ENCODE measurements at regions not wholly inside any gene's neighbourhood (a gene's known extent, or its start where the extent isn't known, plus 50 kb on each side); places are given as distances from the start of the nearest gene placed in this dataset.
"Not testable (repeated sequence)": the region's sequence is repeated elsewhere in the genome, so short reads cannot be mapped to it uniquely, and the experiment has no call there.

DNA sequence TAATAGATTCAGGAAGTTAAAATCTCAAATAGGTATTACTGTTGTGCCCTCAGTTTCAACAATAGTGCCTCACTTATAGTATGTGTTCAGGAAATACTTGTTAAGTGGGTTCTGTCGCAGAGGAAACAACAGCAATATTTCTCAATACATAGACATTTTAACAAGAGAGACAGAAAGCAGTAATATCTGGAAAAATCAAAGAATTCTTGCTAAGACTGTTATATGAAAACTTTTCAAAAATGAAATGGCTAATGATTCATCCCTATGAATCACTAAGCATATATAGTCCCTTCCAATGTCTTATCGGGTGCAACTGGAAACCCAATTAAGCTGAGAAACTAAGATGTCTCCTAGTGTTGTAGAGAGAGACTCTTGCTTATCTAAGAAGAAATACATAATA lies 668.9 kb downstream of the TFAP2A start:
- Histone ChIP-seq H3K4me3 (ENCODE audit: low read depth, low read length, poor library complexity, severe bottlenecking) (no peak overlapping the region), H3K27ac (ENCODE audit: low read depth, low read length, poor library complexity, severe bottlenecking) (no peak overlapping the region), H3K27me3 (replicated peaks; ENCODE audit: insufficient read depth, low read depth, low read length, poor library complexity) (no peaks in the 10 kb centered on the region), H3K9me3 (ENCODE audit: low read depth, low read length, poor library complexity, severe bottlenecking) (no peaks in the 10 kb centered on the region), H3K4me1 (ENCODE audit: insufficient read depth, low read length, poor library complexity, severe bottlenecking) (no peaks in the 10 kb centered on the region), H3K36me3 (ENCODE audit: insufficient read depth, low read length, poor library complexity, severe bottlenecking) (no peaks in the 10 kb centered on the region)
- peak; percentile 10 for DNase-seq (ENCODE audit: low spot score)
- TF ChIP-seq EZH2 (IDR thresholded peaks at IDR 0.05; ENCODE audit: borderline replicate concordance, low read depth, low read length, poor library complexity, severe bottlenecking), result no peak
- TF ChIP-seq, protein P1, sequence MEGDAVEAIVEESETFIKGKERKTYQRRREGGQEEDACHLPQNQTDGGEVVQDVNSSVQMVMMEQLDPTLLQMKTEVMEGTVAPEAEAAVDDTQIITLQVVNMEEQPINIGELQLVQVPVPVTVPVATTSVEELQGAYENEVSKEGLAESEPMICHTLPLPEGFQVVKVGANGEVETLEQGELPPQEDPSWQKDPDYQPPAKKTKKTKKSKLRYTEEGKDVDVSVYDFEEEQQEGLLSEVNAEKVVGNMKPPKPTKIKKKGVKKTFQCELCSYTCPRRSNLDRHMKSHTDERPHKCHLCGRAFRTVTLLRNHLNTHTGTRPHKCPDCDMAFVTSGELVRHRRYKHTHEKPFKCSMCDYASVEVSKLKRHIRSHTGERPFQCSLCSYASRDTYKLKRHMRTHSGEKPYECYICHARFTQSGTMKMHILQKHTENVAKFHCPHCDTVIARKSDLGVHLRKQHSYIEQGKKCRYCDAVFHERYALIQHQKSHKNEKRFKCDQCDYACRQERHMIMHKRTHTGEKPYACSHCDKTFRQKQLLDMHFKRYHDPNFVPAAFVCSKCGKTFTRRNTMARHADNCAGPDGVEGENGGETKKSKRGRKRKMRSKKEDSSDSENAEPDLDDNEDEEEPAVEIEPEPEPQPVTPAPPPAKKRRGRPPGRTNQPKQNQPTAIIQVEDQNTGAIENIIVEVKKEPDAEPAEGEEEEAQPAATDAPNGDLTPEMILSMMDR (conservative IDR thresholded peaks at IDR 0.05; ENCODE audit: low read depth, low read length), result no peak
- ChIA-PET POLR2A (ENCODE audit: low non-redundant PET) (no interaction called here), CTCF (no interaction called here)
- intact Hi-C loops (cut with micrococcal nuclease; ENCODE audit: unreplicated experiment), result no loop called here
- BruUV-seq (replicated peaks), result no TSS peak

DNA sequence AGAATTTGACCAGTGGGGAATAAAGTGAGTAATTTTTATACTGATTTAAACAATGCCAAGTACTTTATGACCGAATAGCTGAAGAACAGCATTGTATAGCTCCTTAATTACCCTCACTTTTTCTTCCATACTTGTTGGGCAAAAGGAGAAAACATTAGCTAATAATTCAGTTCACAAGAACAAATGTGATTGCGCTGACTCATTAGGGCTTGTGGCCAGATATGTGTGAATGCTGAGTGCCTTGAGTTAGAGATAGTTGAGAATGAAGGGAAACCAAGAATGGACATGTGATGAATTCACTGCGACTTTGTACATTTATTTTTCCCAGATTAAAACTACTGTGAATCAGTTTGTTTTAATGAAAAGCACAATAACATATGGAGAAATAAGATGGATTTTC lies 669.4 kb downstream of the TFAP2A start:
- ChIA-PET POLR2A (ENCODE audit: low non-redundant PET) (no interaction called here), CTCF (no interaction called here)
- Histone ChIP-seq H3K27me3 (replicated peaks; ENCODE audit: insufficient read depth, low read depth, low read length, poor library complexity) (no peaks in the 10 kb centered on the region), H3K9me3 (ENCODE audit: low read depth, low read length, poor library complexity, severe bottlenecking) (no peaks in the 10 kb centered on the region), H3K4me3 (ENCODE audit: low read depth, low read length, poor library complexity, severe bottlenecking) (no peak overlapping the region), H3K4me1 (ENCODE audit: insufficient read depth, low read length, poor library complexity, severe bottlenecking) (no peaks in the 10 kb centered on the region), H3K36me3 (ENCODE audit: insufficient read depth, low read length, poor library complexity, severe bottlenecking) (no peaks in the 10 kb centered on the region), H3K27ac (ENCODE audit: low read depth, low read length, poor library complexity, severe bottlenecking) (no peak overlapping the region)
- intact Hi-C loops (cut with micrococcal nuclease; ENCODE audit: unreplicated experiment), result no loop called here
- DNase-seq (ENCODE audit: low spot score), result peak; percentile 11
- no TSS peak for BruUV-seq (replicated peaks)
- TF ChIP-seq EZH2 (IDR thresholded peaks at IDR 0.05; ENCODE audit: borderline replicate concordance, low read depth, low read length, poor library complexity, severe bottlenecking), result no peak
- TF ChIP-seq, protein P1 (conservative IDR thresholded peaks at IDR 0.05; ENCODE audit: low read depth, low read length), result no peak

DNA sequence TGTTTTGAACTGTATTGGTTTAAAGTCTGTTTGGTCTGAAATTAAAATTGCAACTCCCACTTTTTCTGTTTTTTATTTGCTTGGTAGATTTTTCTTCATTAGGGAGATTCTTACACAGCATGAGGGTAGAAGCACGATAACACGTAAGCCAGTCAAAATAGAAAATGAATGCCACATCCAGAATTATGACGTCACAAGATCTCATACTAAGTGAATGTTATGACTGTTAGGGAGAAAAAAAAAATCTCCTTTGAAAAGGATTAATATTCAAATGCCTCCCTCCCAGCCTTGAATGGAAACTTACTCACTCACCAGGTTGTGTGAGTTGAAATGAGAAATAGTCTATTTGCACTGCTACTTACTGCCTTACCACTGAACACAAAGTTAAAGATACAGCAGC lies 670.8 kb downstream of the TFAP2A start:
- ChIA-PET POLR2A (ENCODE audit: low non-redundant PET) (no interaction called here), CTCF (no interaction called here)
- Histone ChIP-seq H3K36me3 (ENCODE audit: insufficient read depth, low read length, poor library complexity, severe bottlenecking) (no peaks in the 10 kb centered on the region), H3K27ac (ENCODE audit: low read depth, low read length, poor library complexity, severe bottlenecking) (no peak overlapping the region), H3K27me3 (replicated peaks; ENCODE audit: insufficient read depth, low read depth, low read length, poor library complexity) (no peaks in the 10 kb centered on the region), H3K4me3 (ENCODE audit: low read depth, low read length, poor library complexity, severe bottlenecking) (no peak overlapping the region), H3K4me1 (ENCODE audit: insufficient read depth, low read length, poor library complexity, severe bottlenecking) (no peaks in the 10 kb centered on the region), H3K9me3 (ENCODE audit: low read depth, low read length, poor library complexity, severe bottlenecking) (no peaks in the 10 kb centered on the region)
- no peak for TF ChIP-seq EZH2 (IDR thresholded peaks at IDR 0.05; ENCODE audit: borderline replicate concordance, low read depth, low read length, poor library complexity, severe bottlenecking)
- intact Hi-C loops (cut with micrococcal nuclease; ENCODE audit: unreplicated experiment), result no loop called here
- BruUV-seq (replicated peaks), result no TSS peak
- DNase-seq (ENCODE audit: low spot score), result no peak

DNA sequence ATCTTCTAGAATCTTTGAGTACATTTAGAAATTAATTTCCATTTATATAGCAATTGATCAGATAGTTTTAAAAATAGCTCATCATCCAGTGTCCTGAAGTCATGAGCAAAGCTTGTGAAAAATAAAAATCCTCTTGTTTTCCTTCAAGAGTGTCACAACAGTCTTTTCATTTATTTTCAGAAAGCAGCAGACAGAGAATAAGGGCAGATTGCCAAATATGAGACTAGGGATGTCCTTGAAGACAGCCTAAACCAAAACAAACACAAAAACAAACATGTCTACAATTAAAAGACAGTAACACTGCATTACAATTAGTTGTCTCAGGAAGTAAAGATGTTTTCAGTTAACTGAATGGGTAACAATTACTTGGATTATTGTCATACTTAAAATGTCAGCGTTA lies 682.8 kb downstream of the TFAP2A start:
- DNase-seq (ENCODE audit: low spot score), result peak; percentile 8
- intact Hi-C loops (cut with micrococcal nuclease; ENCODE audit: unreplicated experiment), result no loop called here
- TF ChIP-seq EZH2 (IDR thresholded peaks at IDR 0.05; ENCODE audit: borderline replicate concordance, low read depth, low read length, poor library complexity, severe bottlenecking), result no peak
- TF ChIP-seq, protein P1 (conservative IDR thresholded peaks at IDR 0.05; ENCODE audit: low read depth, low read length), result no peak
- Histone ChIP-seq H3K4me3 (ENCODE audit: low read depth, low read length, poor library complexity, severe bottlenecking) (no peak overlapping the region), H3K27me3 (replicated peaks; ENCODE audit: insufficient read depth, low read depth, low read length, poor library complexity) (no peaks in the 10 kb centered on the region), H3K4me1 (ENCODE audit: insufficient read depth, low read length, poor library complexity, severe bottlenecking) (no peaks in the 10 kb centered on the region), H3K27ac (ENCODE audit: low read depth, low read length, poor library complexity, severe bottlenecking) (no peak overlapping the region), H3K36me3 (ENCODE audit: insufficient read depth, low read length, poor library complexity, severe bottlenecking) (no peaks in the 10 kb centered on the region), H3K9me3 (ENCODE audit: low read depth, low read length, poor library complexity, severe bottlenecking) (no peaks in the 10 kb centered on the region)
- POLR2A ChIA-PET (ENCODE audit: low non-redundant PET), result no interaction called here
- CTCF ChIA-PET, result no interaction called here
- no TSS peak for BruUV-seq (replicated peaks)

- DNase-seq (ENCODE audit: low spot score); H3K36me3 ChIP-seq (ENCODE audit: insufficient read depth, low read length, poor library complexity, severe bottlenecking); H3K4me1 ChIP-seq (ENCODE audit: insufficient read depth, low read length, poor library complexity, severe bottlenecking); H3K27ac ChIP-seq (ENCODE audit: low read depth, low read length, poor library complexity, severe bottlenecking); CTCF ChIA-PET; POLR2A ChIA-PET (ENCODE audit: low non-redundant PET); H3K4me3 ChIP-seq (ENCODE audit: low read depth, low read length, poor library complexity, severe bottlenecking); H3K9me3 ChIP-seq (ENCODE audit: low read depth, low read length, poor library complexity, severe bottlenecking); H3K27me3 ChIP-seq (replicated peaks; ENCODE audit: insufficient read depth, low read depth, low read length, poor library complexity); BruUV-seq (replicated peaks); intact Hi-C loops (cut with micrococcal nuclease; ENCODE audit: unreplicated experiment): not testable (repeated sequence)
These were observed 689.1 kb downstream of the TFAP2A start for GRCh38 chr6:9725776-9726175.

All from A673 (cell line).